CD14-positive monocyte (primary cell): ENCODE measurements at regions not wholly inside any gene's neighbourhood (a gene's known extent, or its start where the extent isn't known, plus 50 kb on each side); places are given as distances from the start of the nearest gene placed in this dataset.

Source experiments
- DNase-seq, 3 donors: peaks; one replicate each; pipeline ENCODE4 v3.0.0-alpha.2; 2011 to 2022
- H2AFZ ChIP-seq: 2 replicates; pipeline ENCODE4 v1.6.0; 2012; ENCODE audit warnings: mild to moderate bottlenecking, low read depth, low read length, inconsistent platforms; ENCODE audit not compliant: insufficient read depth, poor library complexity, severe bottlenecking
- H3K27ac ChIP-seq, 2 donors: 1 replicate in 1 of 2; 2 replicates in 1 of 2; pipeline ENCODE4 v1.5.1; 2012 to 2013; ENCODE audit warnings: low read length in 2 of 2, control low read depth in 1 of 2, inconsistent platforms in 1 of 2, low read depth in 1 of 2, mild to moderate bottlenecking in 1 of 2
- H3K27me3 ChIP-seq, 2 donors: one replicate each; pipeline versions ENCODE4 v1.6.0 to v1.6.1; 2011 to 2013; ENCODE audit warnings: low read length in 2 of 2; ENCODE audit not compliant: control insufficient read depth in 2 of 2, insufficient read depth in 2 of 2
- H3K36me3 ChIP-seq, 2 donors: replicated peaks in 1 of 2; 1 replicate in 1 of 2; 2 replicates in 1 of 2; pipeline versions ENCODE4 v1.5.1 to v1.6.1; 2012 to 2013; ENCODE audit warnings: low read length in 2 of 2, control low read depth in 1 of 2, inconsistent platforms in 1 of 2, mild to moderate bottlenecking in 1 of 2; ENCODE audit not compliant: insufficient read depth in 2 of 2, control insufficient read depth in 1 of 2
- H3K4me1 ChIP-seq, 2 donors: 1 replicate in 1 of 2; 2 replicates in 1 of 2; pipeline versions ENCODE4 v1.5.1 to v1.6.1; 2012 to 2013; ENCODE audit warnings: low read length in 2 of 2, control low read depth in 1 of 2, inconsistent platforms in 1 of 2, mild to moderate bottlenecking in 1 of 2, moderate library complexity in 1 of 2; ENCODE audit not compliant: insufficient read depth in 2 of 2, control insufficient read depth in 1 of 2
- H3K4me2 ChIP-seq: replicated peaks from 2 replicates; pipeline ENCODE3; 2012; ENCODE audit warnings: low read length, moderate library complexity, mild to moderate bottlenecking; ENCODE audit not compliant: poor library complexity, severe bottlenecking; ENCODE audit errors: extremely low read depth
- H3K4me3 ChIP-seq, 3 experiments: fragments of 200-600 bp in 1 of 3; sonication (generic) in 1 of 3; replicated peaks in 1 of 3; 1 replicate in 2 of 3; 2 replicates in 1 of 3; pipeline ENCODE4 v1.5.1; 2011 to 2013; ENCODE audit warnings: low read length in 3 of 3, mild to moderate bottlenecking in 3 of 3, control low read depth in 2 of 3, low read depth in 2 of 3, inconsistent platforms in 1 of 3, moderate library complexity in 1 of 3
- H3K79me2 ChIP-seq: 2 replicates; pipeline ENCODE4 v1.6.0; 2012; ENCODE audit warnings: mild to moderate bottlenecking, control low read depth, inconsistent platforms, low read length, moderate library complexity; ENCODE audit not compliant: insufficient read depth
- H3K9ac ChIP-seq: 2 replicates; pipeline ENCODE4 v1.6.0; 2017; ENCODE audit warnings: low read length, mild to moderate bottlenecking; ENCODE audit not compliant: insufficient read depth, poor library complexity, severe bottlenecking
- H3K9me3 ChIP-seq, 2 donors: replicated peaks in 1 of 2; 1 replicate in 1 of 2; 2 replicates in 1 of 2; pipeline versions ENCODE4 v1.5.1 to v1.6.1; 2012 to 2013; ENCODE audit warnings: low read length in 2 of 2, control low read depth in 1 of 2; ENCODE audit not compliant: control insufficient read depth in 1 of 2, insufficient read depth in 1 of 2
- H4K20me1 ChIP-seq: 2 replicates; pipeline ENCODE4 v1.6.0; 2012; ENCODE audit warnings: mild to moderate bottlenecking, low read length, control low read depth, moderate library complexity; ENCODE audit not compliant: insufficient read depth
- H3K27ac Mint-ChIP-seq, 7 donors: one replicate each; pipeline ENCODE4 v1.8.0; 2020; ENCODE audit warnings: mild to moderate bottlenecking in 7 of 7, mixed read lengths in 7 of 7, moderate library complexity in 6 of 7, inconsistent platforms in 2 of 7
- H3K27me3 Mint-ChIP-seq, 3 donors: one replicate each; pipeline ENCODE4 v1.8.0; 2021 to 2022; ENCODE audit warnings: low read depth in 3 of 3, mild to moderate bottlenecking in 3 of 3, mixed read lengths in 3 of 3, moderate library complexity in 3 of 3, inconsistent platforms in 1 of 3
- H3K36me3 Mint-ChIP-seq, 2 donors: one replicate each; pipeline ENCODE4 v1.8.0; 2020; ENCODE audit warnings: mixed read lengths in 2 of 2, inconsistent platforms in 1 of 2, mild to moderate bottlenecking in 1 of 2
- H3K4me1 Mint-ChIP-seq: one replicate; pipeline ENCODE4 v1.8.0; 2020; ENCODE audit warnings: mild to moderate bottlenecking, mixed read lengths
- H3K4me3 Mint-ChIP-seq, 2 donors: one replicate each; pipeline ENCODE4 v1.8.0; 2020; ENCODE audit warnings: mild to moderate bottlenecking in 2 of 2, mixed read lengths in 2 of 2, moderate library complexity in 1 of 2
- H3K9me3 Mint-ChIP-seq, 7 donors: one replicate each; pipeline ENCODE4 v1.8.0; 2020 to 2022; ENCODE audit warnings: mixed read lengths in 7 of 7, mild to moderate bottlenecking in 6 of 7, moderate library complexity in 6 of 7, inconsistent platforms in 2 of 7
- CTCF ChIP-seq: fragments of 200-600 bp; IDR thresholded peaks from one replicate; pipeline ENCODE4 v1.8.0; 2022; ENCODE audit warnings: antibody characterized with exemption, mild to moderate bottlenecking
- WGBS: methylation state at CpG from one replicate; pipeline ENCODE4 v1.1.5; 2013; ENCODE audit warnings: missing lambda C conversion rate; ENCODE audit not compliant: insufficient coverage; 5-methylcytosine and 5-hydroxymethylcytosine counted together
- intact Hi-C, 2 donors: fragments of 100-400 bp; cut with micrococcal nuclease; formaldehyde crosslinking; loops; one replicate each; pipeline versions ENCODE4 v1.15.0 to v1.15.1; 2023

GRCh38 chr17:79291391-79291790 lies 216.8 kb downstream of the ENGASE start:
- Mint-ChIP-seq H3K9me3 (no peaks in the 10 kb centered on the region), H3K36me3 (no peaks in the 10 kb centered on the region), H3K27ac (no peak overlapping the region), H3K27me3 (peaks cover 2 to 14% (median 8%) of the 10 kb centered on the region in 3 donors), H3K4me1 (no peaks in the 10 kb centered on the region), H3K4me3 (no peak overlapping the region)
- Histone ChIP-seq H4K20me1 (no peaks in the 10 kb centered on the region), H3K4me3 (no peak overlapping the region), H3K9ac (no peak overlapping the region), H2AFZ (no peak overlapping the region), H3K9me3 (no peaks in the 10 kb centered on the region), H3K4me1 (no peaks in the 10 kb centered on the region), H3K27me3 (no peaks in the 10 kb centered on the region), H3K79me2 (no peaks in the 10 kb centered on the region), H3K4me2 (no peak overlapping the region), H3K36me3 (no peaks in the 10 kb centered on the region), H3K27ac (no peak overlapping the region)
- intact Hi-C loops: no loop called here
- no peak for TF ChIP-seq CTCF
- 75% methylated on average over 3 of the region's 3 CpGs for WGBS
- DNase-seq: no peak

GRCh38 chr17:79290726-79291125 lies 216.1 kb downstream of the ENGASE start:
- no peak overlapping the region for H3K27ac Mint-ChIP-seq
- Histone ChIP-seq H2AFZ (no peak overlapping the region), H3K79me2 (no peaks in the 10 kb centered on the region), H3K36me3 (no peaks in the 10 kb centered on the region), H3K4me3 (no peak overlapping the region), H3K4me1 (no peaks in the 10 kb centered on the region), H4K20me1 (no peaks in the 10 kb centered on the region), H3K9ac (no peak overlapping the region), H3K27me3 (no peaks in the 10 kb centered on the region), H3K9me3 (no peaks in the 10 kb centered on the region), H3K4me2 (no peak overlapping the region), H3K27ac (no peak overlapping the region)
- no peak for DNase-seq
- 100% methylated on average over 1 of the region's 4 CpGs for WGBS
- TF ChIP-seq CTCF: no peak
- no peaks in the 10 kb centered on the region for H3K9me3 Mint-ChIP-seq
- intact Hi-C loops: no loop called here
- no peak overlapping the region for H3K4me3 Mint-ChIP-seq
- H3K27me3 Mint-ChIP-seq: peaks cover 2 to 20% (median 6%) of the 10 kb centered on the region in 3 donors
- no peaks in the 10 kb centered on the region for H3K36me3 Mint-ChIP-seq
- H3K4me1 Mint-ChIP-seq: no peaks in the 10 kb centered on the region
